Kidney (tissue), 13 donors: ENCODE measurements at regions not wholly inside any gene's neighbourhood (a gene's known extent, or its start where the extent isn't known, plus 50 kb on each side); places are given as distances from the start of the nearest gene placed in this dataset.
A peak's percentile ranks its signal among the peaks of the same experiment; 100 is the strongest.

Source experiments
- DNase-seq, 5 donors: peaks; one replicate each; pipeline ENCODE4 v3.0.0-alpha.2; 2013 to 2020
- FAIRE-seq: peaks from 2 replicates; lab custom pipeline; 2012; peaks lifted over from hg19 to GRCh38; lab: Jason Lieb, UNC
- H3K27ac ChIP-seq, 2 donors: one replicate each; pipeline ENCODE4 v1.7.0; 2013; ENCODE audit warnings: low read depth in 2 of 2, low read length in 2 of 2, inconsistent platforms in 1 of 2
- H3K27me3 ChIP-seq: one replicate; pipeline ENCODE4 v1.7.1; 2013; ENCODE audit warnings: low read length, inconsistent platforms; ENCODE audit not compliant: control insufficient read depth, insufficient read depth
- H3K36me3 ChIP-seq, 3 donors: one replicate each; pipeline versions ENCODE4 v1.7.0 to v1.7.1; 2013; ENCODE audit warnings: low read length in 3 of 3, control low read depth in 1 of 3, inconsistent platforms in 1 of 3; ENCODE audit not compliant: insufficient read depth in 3 of 3, control insufficient read depth in 2 of 3
- H3K4me1 ChIP-seq, 3 donors: one replicate each; pipeline versions ENCODE4 v1.7.0 to v1.7.1; 2013; ENCODE audit warnings: low read length in 3 of 3, inconsistent platforms in 1 of 3, low read depth in 1 of 3; ENCODE audit not compliant: control insufficient read depth in 2 of 3, insufficient read depth in 2 of 3
- H3K4me3 ChIP-seq, 3 donors: one replicate each; pipeline versions ENCODE4 v1.7.0 to v1.8.1; 2013; ENCODE audit warnings: low read length in 3 of 3, control low read depth in 1 of 3, inconsistent platforms in 1 of 3
- H3K9ac ChIP-seq, 3 donors: one replicate each; pipeline versions ENCODE4 v1.7.0 to v1.7.1; 2013; ENCODE audit warnings: low read length in 3 of 3, control low read depth in 1 of 3, inconsistent platforms in 1 of 3
- H3K9me3 ChIP-seq, 3 donors: one replicate each; pipeline versions ENCODE4 v1.7.0 to v1.7.1; 2013; ENCODE audit warnings: low read length in 3 of 3, control low read depth in 1 of 3, inconsistent platforms in 1 of 3; ENCODE audit not compliant: control insufficient read depth in 2 of 3, insufficient read depth in 1 of 3
- intact Hi-C: fragments of 100-400 bp; cut with DNase I; formaldehyde crosslinking; loops from one replicate; pipeline ENCODE4 v1.11.1; 2022
- TF ChIP-seq, protein P1 (sequence below): IDR thresholded peaks from 3 replicates; pipeline ENCODE4 v1.5.1; 2012; ENCODE audit warnings: mild to moderate bottlenecking, moderate library complexity, borderline replicate concordance; ENCODE audit not compliant: insufficient read depth; ENCODE audit errors: extremely low read depth
- donor health status: control.
- donor health status: control.
- donor health status: control.
- donor health status: control.
- donor health status: control.
- donor health status: DM: yes; HTN: yes; CAD: no.
- donor health status: Normal renal cell carcinoma (clear cell type).

DNA sequence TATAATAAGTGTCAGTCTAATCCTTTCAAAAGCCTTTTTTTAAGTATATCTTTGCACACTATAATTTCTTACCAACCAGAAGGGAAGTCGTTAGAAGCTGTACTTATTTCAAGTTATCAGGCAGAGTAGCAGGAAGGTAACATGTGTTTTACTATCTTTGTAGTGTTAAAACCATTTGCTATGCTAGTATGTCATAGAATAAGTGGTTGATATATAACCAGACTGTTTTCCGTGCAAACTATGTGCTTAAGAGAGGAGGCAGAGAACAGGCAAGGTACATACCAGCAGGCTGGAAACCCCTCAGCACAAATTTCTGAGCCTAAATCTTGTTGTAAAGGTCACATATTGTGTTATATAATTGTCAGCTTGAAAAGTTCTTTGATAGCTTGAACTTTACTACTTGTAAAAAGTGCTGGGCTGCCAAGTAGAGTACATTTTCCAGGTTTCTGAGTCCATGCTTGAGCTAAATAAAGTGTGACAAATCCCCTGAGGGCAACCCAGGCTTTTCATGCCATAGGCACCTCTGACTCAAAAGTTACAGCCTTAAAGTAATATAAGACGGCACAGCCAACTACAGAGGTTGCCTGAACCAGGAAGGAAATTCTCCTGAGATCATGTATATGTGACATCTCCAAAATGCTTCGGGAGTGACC, 1297.4 kb downstream of the PCDH9 start:
- FAIRE-seq (no peak), DNase-seq (peak in 3 of 5 donors; percentile 13 to 29 (median 27))
- Histone ChIP-seq H3K27me3 (no peaks in the 10 kb centered on the region), H3K36me3 (no peaks in the 10 kb centered on the region), H3K9ac (no peak overlapping the region), H3K27ac (no peak overlapping the region), H3K4me3 (no peak overlapping the region), H3K9me3 (no peaks in the 10 kb centered on the region), H3K4me1 (peaks cover 0 to 2% (median 0%) of the 10 kb centered on the region in 3 donors)
- TF ChIP-seq, protein P1, sequence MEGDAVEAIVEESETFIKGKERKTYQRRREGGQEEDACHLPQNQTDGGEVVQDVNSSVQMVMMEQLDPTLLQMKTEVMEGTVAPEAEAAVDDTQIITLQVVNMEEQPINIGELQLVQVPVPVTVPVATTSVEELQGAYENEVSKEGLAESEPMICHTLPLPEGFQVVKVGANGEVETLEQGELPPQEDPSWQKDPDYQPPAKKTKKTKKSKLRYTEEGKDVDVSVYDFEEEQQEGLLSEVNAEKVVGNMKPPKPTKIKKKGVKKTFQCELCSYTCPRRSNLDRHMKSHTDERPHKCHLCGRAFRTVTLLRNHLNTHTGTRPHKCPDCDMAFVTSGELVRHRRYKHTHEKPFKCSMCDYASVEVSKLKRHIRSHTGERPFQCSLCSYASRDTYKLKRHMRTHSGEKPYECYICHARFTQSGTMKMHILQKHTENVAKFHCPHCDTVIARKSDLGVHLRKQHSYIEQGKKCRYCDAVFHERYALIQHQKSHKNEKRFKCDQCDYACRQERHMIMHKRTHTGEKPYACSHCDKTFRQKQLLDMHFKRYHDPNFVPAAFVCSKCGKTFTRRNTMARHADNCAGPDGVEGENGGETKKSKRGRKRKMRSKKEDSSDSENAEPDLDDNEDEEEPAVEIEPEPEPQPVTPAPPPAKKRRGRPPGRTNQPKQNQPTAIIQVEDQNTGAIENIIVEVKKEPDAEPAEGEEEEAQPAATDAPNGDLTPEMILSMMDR, result no peak
- intact Hi-C loops, result no loop called here

DNA sequence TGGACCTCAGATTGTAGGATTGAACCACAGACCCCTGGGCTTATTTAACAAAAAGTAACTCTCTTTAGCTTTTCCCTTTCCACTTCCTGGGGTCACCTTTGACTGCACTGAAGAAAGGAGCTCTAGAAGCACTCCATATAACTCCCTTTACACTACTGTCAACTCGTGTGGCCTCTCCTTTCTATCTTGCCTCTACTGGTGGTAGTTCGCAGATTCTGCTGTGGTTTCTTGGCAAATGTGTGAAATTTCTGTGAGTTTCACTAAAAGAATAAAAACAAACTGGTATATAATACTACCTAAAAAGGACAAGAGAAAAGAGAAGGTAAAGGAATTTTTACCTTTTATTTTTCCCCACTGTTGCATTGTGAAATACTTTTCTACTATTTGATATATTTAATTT, 1298.1 kb downstream of the PCDH9 start:
- intact Hi-C loops, result no loop called here
- FAIRE-seq, result no peak
- no peaks in the 10 kb centered on the region for H3K27me3 ChIP-seq
- no peak overlapping the region for H3K4me3 ChIP-seq
- TF ChIP-seq, protein P1, result no peak
- H3K36me3 ChIP-seq, result no peaks in the 10 kb centered on the region
- H3K4me1 ChIP-seq, result peaks cover 0 to 2% (median 0%) of the 10 kb centered on the region in 3 donors
- DNase-seq, result no peak
- H3K27ac ChIP-seq, result no peak overlapping the region
- no peaks in the 10 kb centered on the region for H3K9me3 ChIP-seq
- no peak overlapping the region for H3K9ac ChIP-seq

DNA sequence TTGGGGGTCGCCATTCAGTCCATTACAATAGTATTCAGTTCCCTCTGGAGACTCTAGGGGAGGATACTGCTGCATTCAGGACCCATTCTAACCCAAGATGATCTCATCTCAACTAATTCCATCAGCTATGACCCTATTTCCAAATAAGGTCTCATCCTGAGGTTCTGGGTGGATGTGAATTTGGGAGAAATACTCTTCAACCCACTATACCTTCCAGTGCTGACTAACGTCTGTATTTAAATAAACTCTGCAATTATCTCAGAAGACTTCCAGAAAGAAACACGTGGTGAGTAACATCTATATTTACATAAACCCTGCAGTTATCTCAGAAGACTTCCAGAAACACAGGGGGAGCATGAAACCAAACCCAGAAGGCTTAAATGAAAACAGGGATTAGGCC, 1300.7 kb downstream of the PCDH9 start:
- Histone ChIP-seq H3K4me1 (peaks cover 0 to 2% (median 0%) of the 10 kb centered on the region in 3 donors), H3K27ac (no peak overlapping the region), H3K4me3 (no peak overlapping the region), H3K36me3 (no peaks in the 10 kb centered on the region), H3K27me3 (no peaks in the 10 kb centered on the region), H3K9ac (no peak overlapping the region), H3K9me3 (no peaks in the 10 kb centered on the region)
- FAIRE-seq, result no peak
- TF ChIP-seq, protein P1, result no peak
- no peak for DNase-seq
- intact Hi-C loops, result no loop called here
